ENCODE measurements at regions not wholly inside any gene's neighbourhood (a gene's known extent, or its start where the extent isn't known, plus 50 kb on each side); places are given as distances from the start of the nearest gene placed in this dataset.

DNA sequence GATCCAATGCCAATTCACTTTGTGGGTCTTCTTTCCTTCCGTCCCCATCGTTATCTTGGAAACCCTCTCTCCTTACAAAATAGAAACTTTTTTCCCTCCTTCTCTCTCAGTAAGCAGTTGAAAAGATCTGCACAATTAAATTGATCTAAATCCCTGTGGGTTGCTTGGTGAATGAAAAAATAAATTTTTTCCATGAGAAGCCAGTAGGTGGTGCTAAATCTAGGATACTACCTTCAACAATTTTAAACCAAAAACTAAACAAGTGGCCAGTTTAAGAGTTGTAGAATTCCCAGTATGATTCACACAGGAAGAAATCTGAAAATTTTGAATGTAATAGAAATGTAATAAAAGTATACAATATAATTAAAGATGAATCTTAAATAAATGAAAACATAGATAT, 990.3 kb upstream of the ZNF722 start:
- Histone ChIP-seq H3K27me3 (replicated peaks; ENCODE audit: control insufficient read depth, insufficient read depth, low read length) (no peaks in the 10 kb centered on the region), H3K4me3 (replicated peaks; ENCODE audit: low read depth, low read length) (no peak overlapping the region), H3K36me3 (ENCODE audit: control insufficient read depth, insufficient read depth, low read length) (no peaks in the 10 kb centered on the region)
- DNase-seq (ENCODE audit: extremely low read depth, insufficient read length), result no peak
- TF ChIP-seq, protein P1, sequence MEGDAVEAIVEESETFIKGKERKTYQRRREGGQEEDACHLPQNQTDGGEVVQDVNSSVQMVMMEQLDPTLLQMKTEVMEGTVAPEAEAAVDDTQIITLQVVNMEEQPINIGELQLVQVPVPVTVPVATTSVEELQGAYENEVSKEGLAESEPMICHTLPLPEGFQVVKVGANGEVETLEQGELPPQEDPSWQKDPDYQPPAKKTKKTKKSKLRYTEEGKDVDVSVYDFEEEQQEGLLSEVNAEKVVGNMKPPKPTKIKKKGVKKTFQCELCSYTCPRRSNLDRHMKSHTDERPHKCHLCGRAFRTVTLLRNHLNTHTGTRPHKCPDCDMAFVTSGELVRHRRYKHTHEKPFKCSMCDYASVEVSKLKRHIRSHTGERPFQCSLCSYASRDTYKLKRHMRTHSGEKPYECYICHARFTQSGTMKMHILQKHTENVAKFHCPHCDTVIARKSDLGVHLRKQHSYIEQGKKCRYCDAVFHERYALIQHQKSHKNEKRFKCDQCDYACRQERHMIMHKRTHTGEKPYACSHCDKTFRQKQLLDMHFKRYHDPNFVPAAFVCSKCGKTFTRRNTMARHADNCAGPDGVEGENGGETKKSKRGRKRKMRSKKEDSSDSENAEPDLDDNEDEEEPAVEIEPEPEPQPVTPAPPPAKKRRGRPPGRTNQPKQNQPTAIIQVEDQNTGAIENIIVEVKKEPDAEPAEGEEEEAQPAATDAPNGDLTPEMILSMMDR (IDR thresholded peaks at IDR 0.05; ENCODE audit: insufficient read depth, low read length, poor library complexity, severe bottlenecking), result peak; percentile 5

DNA sequence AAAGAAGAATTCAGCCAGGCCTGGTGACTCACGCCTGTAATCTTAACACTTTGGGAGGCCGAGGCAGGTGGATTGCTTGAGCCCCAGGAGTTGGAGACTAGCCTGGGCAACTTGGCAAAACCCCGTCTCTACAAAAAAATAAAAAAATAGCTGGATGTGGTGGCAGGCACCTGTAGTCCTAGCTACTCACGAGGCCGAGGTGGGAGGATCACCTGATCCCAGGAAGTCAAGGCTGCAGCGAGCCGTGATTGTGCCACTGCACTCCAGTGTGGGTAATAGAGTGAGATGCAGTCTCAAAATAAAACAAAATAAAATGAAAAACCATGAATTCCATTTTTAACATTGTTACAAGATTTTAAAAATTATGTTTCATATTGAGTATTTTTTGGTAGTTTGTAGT, 988.9 kb upstream of the ZNF722 start:
- Histone ChIP-seq H3K4me3 (replicated peaks; ENCODE audit: low read depth, low read length) (no peak overlapping the region), H3K27me3 (replicated peaks; ENCODE audit: control insufficient read depth, insufficient read depth, low read length) (no peaks in the 10 kb centered on the region), H3K36me3 (ENCODE audit: control insufficient read depth, insufficient read depth, low read length) (no peaks in the 10 kb centered on the region)
- TF ChIP-seq, protein P1 (IDR thresholded peaks at IDR 0.05; ENCODE audit: insufficient read depth, low read length, poor library complexity, severe bottlenecking), result no peak
- DNase-seq (ENCODE audit: extremely low read depth, insufficient read length), result no peak

DNA sequence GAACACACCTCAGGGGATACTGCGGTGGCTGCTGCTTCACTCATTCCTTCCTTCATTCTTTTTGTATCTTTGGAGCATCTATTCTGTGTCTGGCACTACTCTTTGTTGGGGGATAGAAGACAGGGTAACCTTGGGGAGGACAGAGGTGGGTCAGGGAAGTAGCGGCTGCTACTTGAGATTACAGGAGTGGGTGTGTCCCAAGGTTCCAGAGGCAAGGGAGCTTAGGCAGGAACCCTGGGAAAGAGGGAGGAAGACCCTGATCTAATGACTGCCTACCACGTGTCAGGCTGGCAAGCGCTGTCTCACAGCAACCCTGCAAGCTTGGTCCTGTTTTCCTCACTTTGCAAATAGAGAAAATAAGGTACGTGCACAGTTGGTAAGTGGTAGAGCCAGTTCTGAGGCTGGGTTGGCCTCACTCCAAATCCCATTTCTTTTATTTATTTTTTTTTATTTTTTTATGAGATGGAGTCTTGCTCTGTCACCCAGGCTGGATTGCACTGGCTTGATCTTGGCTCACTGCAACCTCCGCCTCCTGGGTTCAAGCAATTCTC, 985.9 kb upstream of the ZNF722 start:
- TF ChIP-seq, protein P1 (IDR thresholded peaks at IDR 0.05; ENCODE audit: insufficient read depth, low read length, poor library complexity, severe bottlenecking), result no peak
- Histone ChIP-seq H3K36me3 (ENCODE audit: control insufficient read depth, insufficient read depth, low read length) (no peaks in the 10 kb centered on the region), H3K27me3 (replicated peaks; ENCODE audit: control insufficient read depth, insufficient read depth, low read length) (no peaks in the 10 kb centered on the region), H3K4me3 (replicated peaks; ENCODE audit: low read depth, low read length) (no peak overlapping the region)
- no peak for DNase-seq (ENCODE audit: extremely low read depth, insufficient read length)

DNA sequence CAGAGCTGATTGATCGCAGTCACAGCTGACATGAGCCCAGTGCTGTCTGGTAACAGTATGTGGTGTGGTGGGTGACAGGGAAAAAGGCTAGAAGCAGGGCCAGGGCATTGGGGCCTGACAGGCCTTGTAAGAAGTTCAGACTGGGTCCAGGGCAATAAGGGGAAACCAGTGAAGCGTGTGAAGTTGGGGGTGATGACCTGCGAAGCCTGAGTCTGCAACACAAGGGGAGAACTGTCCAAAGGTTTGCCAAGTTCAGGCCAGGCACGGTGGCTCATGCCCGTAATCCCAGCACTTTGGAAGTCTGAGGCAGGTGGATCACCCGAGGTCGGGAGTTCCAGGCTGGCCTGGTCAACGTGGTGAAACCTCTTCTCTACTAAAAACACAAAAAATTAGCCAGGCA, 983.9 kb upstream of the ZNF722 start:
- DNase-seq (ENCODE audit: extremely low read depth, insufficient read length), result no peak
- H3K4me3 ChIP-seq (replicated peaks; ENCODE audit: low read depth, low read length), result no peak overlapping the region
- TF ChIP-seq, protein P1 (IDR thresholded peaks at IDR 0.05; ENCODE audit: insufficient read depth, low read length, poor library complexity, severe bottlenecking), result no peak
- H3K36me3 ChIP-seq (ENCODE audit: control insufficient read depth, insufficient read depth, low read length), result no peaks in the 10 kb centered on the region
- H3K27me3 ChIP-seq (replicated peaks; ENCODE audit: control insufficient read depth, insufficient read depth, low read length), result no peaks in the 10 kb centered on the region

DNA sequence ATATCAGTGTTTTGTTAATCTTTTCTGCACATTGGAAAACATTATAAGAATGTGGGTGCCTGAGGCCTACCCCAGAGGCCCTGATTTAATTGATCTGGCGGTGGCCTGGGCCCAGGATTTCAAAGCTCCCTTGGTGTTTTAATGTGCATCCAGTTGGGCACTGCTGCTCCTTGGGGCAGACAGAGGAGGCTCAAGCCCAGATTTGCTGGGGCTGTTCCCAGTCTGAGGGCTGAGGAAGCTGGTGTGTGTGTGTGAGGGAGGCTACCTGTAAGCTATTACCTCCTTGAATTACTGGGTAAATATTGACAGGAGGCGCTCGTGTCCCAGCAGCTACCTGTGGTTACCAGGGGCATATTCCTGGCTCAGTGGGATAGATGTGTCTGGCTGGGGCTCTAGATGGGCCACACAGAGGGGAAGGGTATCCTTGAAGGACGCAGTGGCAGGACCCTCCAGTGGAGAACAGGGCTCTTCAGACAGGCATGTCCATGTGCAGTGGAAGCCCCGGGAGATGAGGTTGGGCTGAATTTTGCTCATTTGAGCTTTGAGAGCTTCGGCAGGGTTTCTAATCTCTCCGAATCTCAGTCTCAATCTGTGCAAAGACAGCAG, 975.4 kb upstream of the ZNF722 start:
- TF ChIP-seq, protein P1 (IDR thresholded peaks at IDR 0.05; ENCODE audit: insufficient read depth, low read length, poor library complexity, severe bottlenecking), result no peak
- H3K36me3 ChIP-seq (ENCODE audit: control insufficient read depth, insufficient read depth, low read length), result no peaks in the 10 kb centered on the region
- H3K27me3 ChIP-seq (replicated peaks; ENCODE audit: control insufficient read depth, insufficient read depth, low read length), result no peaks in the 10 kb centered on the region
- no peak overlapping the region for H3K4me3 ChIP-seq (replicated peaks; ENCODE audit: low read depth, low read length)
- DNase-seq (ENCODE audit: extremely low read depth, insufficient read length), result no peak

DNA sequence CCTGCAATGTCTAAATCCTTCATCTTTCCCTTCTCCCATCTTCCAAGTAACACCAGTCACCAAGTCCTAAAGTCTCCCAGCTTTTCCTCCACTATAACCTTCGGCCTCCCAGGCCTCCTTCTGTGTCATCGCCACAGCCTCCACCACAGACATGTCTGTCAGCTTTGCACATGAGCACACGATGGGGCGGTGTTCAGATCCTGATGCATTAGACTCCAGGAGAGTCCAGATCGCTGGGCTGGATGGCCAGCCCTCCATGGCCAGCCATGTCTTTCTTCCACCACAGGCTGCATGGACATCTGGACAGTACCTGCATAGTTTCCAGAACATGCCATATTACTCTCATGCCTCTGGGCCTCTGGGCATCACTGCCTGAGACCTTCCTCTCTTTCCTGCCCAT, 974.2 kb upstream of the ZNF722 start:
- Histone ChIP-seq H3K4me3 (replicated peaks; ENCODE audit: low read depth, low read length) (no peak overlapping the region), H3K27me3 (replicated peaks; ENCODE audit: control insufficient read depth, insufficient read depth, low read length) (no peaks in the 10 kb centered on the region), H3K36me3 (ENCODE audit: control insufficient read depth, insufficient read depth, low read length) (no peaks in the 10 kb centered on the region)
- TF ChIP-seq, protein P1 (IDR thresholded peaks at IDR 0.05; ENCODE audit: insufficient read depth, low read length, poor library complexity, severe bottlenecking), result no peak
- no peak for DNase-seq (ENCODE audit: extremely low read depth, insufficient read length)

Data from GM06990 (cell line).